Calu3 (cell line): ENCODE measurements at regions not wholly inside any gene's neighbourhood (a gene's known extent, or its start where the extent isn't known, plus 50 kb on each side); places are given as distances from the start of the nearest gene placed in this dataset.

Experiments
- BruUV-seq: library from RNA; stranded (reverse); fragments of 400-500 nt; replicated peaks from 2 replicates; lab custom pipeline; 2021; lab: Mats Ljungman, UMichigan
- CTCF ChIA-PET: fragments of 300-600 bp; sonication (Branson Sonifier 250); formaldehyde crosslinking; loops from one replicate; lab custom pipeline; 2022; ENCODE audit warnings: antibody characterized with exemption; lab: Charles Lee
- DNase-seq: peaks from one replicate; pipeline ENCODE4 v3.0.0; 2022
- H3K27ac Mint-ChIP-seq: one replicate; pipeline ENCODE4 v1.8.0; 2022; ENCODE audit warnings: mixed read lengths; ENCODE audit not compliant: unreplicated experiment
- H3K27me3 Mint-ChIP-seq: one replicate; pipeline ENCODE4 v1.8.0; 2022; ENCODE audit warnings: mixed read lengths; ENCODE audit not compliant: unreplicated experiment
- H3K36me3 Mint-ChIP-seq: one replicate; pipeline ENCODE4 v1.8.0; 2022; ENCODE audit warnings: mild to moderate bottlenecking, moderate library complexity, mixed read lengths; ENCODE audit not compliant: insufficient read depth, unreplicated experiment
- H3K4me1 Mint-ChIP-seq: one replicate; pipeline ENCODE4 v1.8.0; 2022; ENCODE audit warnings: mild to moderate bottlenecking, low read depth, mixed read lengths; ENCODE audit not compliant: unreplicated experiment
- H3K4me3 Mint-ChIP-seq: one replicate; pipeline ENCODE4 v1.8.0; 2022; ENCODE audit warnings: mild to moderate bottlenecking, low read depth, moderate library complexity, mixed read lengths; ENCODE audit not compliant: unreplicated experiment
- H3K9me3 Mint-ChIP-seq: one replicate; pipeline ENCODE4 v1.8.0; 2022; ENCODE audit warnings: low read depth, mixed read lengths; ENCODE audit not compliant: unreplicated experiment
- intact Hi-C: fragments of 100-400 bp; cut with micrococcal nuclease; formaldehyde crosslinking; loops from one replicate; pipeline ENCODE4 v1.10.0; 2022; ENCODE audit not compliant: unreplicated experiment
- TF ChIP-seq, protein P1 (sequence below): fragments of 200-600 bp; IDR thresholded peaks from one replicate; pipeline ENCODE4 v1.8.0; 2022; ENCODE audit warnings: antibody characterized with exemption; ENCODE audit not compliant: unreplicated experiment

DNA sequence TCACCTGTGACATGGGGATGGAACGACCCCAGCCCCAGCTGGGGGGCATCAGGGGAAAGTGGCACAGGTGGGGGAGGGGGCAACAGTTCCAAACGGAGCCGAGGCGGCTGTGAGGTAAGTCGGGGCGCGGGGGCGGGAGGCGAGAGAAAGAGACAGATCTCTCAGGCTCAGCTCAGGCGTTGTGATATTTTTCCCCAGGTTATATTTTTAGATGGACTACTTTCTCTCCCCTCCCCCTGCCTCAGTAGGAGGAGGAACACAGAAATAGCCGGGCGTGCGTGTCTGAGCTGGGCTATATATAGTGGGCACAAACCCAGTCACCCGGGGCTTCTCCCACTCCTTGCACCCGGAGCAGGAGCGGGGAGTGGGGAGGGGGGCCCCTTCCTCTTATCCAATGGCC lies 91.0 kb upstream of the LINGO1 start:
- CTCF ChIA-PET: no interaction called here
- H3K36me3 Mint-ChIP-seq: no peaks in the 10 kb centered on the region
- intact Hi-C loops: no loop called here
- H3K27ac Mint-ChIP-seq: no peak overlapping the region
- DNase-seq: no peak
- TF ChIP-seq, protein P1, sequence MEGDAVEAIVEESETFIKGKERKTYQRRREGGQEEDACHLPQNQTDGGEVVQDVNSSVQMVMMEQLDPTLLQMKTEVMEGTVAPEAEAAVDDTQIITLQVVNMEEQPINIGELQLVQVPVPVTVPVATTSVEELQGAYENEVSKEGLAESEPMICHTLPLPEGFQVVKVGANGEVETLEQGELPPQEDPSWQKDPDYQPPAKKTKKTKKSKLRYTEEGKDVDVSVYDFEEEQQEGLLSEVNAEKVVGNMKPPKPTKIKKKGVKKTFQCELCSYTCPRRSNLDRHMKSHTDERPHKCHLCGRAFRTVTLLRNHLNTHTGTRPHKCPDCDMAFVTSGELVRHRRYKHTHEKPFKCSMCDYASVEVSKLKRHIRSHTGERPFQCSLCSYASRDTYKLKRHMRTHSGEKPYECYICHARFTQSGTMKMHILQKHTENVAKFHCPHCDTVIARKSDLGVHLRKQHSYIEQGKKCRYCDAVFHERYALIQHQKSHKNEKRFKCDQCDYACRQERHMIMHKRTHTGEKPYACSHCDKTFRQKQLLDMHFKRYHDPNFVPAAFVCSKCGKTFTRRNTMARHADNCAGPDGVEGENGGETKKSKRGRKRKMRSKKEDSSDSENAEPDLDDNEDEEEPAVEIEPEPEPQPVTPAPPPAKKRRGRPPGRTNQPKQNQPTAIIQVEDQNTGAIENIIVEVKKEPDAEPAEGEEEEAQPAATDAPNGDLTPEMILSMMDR: no peak
- H3K27me3 Mint-ChIP-seq: peaks cover 92% of the 10 kb centered on the region
- H3K4me1 Mint-ChIP-seq: no peaks in the 10 kb centered on the region
- no peak overlapping the region for H3K4me3 Mint-ChIP-seq
- no peaks in the 10 kb centered on the region for H3K9me3 Mint-ChIP-seq
- no TSS peak for BruUV-seq

DNA sequence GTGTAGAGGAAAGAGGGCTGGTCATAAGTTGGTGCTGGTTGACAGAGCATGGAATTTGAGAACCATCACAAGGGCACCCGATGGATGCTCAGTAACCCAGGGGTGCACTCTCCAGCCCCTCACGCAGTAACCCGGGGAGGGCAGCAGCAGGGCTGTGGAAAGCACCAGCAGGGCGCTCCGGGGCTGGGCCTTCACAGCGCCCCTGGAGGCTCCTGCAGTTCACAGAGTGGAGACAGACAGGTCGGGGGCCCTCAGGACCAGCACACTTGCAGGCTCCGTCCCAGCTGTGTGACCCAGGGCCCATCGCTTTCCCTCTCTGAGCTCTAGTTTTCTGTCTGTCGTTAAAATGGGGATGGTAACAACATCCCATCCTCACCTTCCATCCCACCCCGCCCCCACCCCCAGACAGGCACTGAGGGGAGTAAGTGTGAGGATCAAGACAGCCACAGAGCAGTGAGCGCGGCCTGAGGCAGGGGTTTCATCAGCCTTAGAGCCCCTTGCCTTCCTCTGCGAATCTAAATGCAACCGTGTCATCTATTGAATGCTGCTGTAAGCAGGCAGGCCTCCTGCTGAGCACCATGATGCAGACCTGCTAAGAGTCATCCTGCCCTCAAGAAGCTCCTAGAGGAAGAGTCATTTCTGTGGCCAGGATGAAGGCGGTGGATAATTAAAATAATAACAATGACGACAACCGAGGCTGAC lies 90.2 kb upstream of the LINGO1 start:
- intact Hi-C loops: no loop called here
- no peaks in the 10 kb centered on the region for H3K9me3 Mint-ChIP-seq
- TF ChIP-seq, protein P1: no peak
- DNase-seq: no peak
- no peaks in the 10 kb centered on the region for H3K36me3 Mint-ChIP-seq
- CTCF ChIA-PET: interaction anchor here (0.6 kb wide), 1 partner anchor 121 kb away, joined by 7 read pairs; no protein-coding TSS in a partner anchor
- H3K27me3 Mint-ChIP-seq: peaks cover 92% of the 10 kb centered on the region
- no TSS peak for BruUV-seq
- H3K27ac Mint-ChIP-seq: no peak overlapping the region
- no peak overlapping the region for H3K4me3 Mint-ChIP-seq
- no peaks in the 10 kb centered on the region for H3K4me1 Mint-ChIP-seq

DNA sequence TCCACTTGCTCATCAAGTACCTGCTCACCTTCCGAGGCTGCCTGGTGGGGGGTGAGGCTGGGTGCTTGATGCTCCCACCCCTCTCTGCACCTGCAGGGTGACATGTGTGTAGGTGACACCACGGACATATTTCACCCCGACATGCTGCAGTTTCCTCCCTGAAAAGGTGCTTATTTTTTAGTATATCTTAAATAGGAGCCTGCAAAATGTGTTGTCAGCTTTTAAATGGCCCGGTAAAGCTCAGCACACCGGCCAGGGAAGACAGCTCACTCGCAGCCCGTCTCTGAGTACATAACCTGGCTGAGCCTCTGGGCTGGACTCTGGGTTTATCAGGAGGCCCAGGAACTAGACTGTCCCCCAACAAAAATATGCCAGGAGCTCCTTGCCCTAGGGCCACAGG lies 89.3 kb upstream of the LINGO1 start:
- CTCF ChIA-PET: interaction anchor here (0.6 kb wide), 1 partner anchor 121 kb away, joined by 7 read pairs; no protein-coding TSS in a partner anchor
- H3K27ac Mint-ChIP-seq: no peak overlapping the region
- BruUV-seq: no TSS peak

DNA sequence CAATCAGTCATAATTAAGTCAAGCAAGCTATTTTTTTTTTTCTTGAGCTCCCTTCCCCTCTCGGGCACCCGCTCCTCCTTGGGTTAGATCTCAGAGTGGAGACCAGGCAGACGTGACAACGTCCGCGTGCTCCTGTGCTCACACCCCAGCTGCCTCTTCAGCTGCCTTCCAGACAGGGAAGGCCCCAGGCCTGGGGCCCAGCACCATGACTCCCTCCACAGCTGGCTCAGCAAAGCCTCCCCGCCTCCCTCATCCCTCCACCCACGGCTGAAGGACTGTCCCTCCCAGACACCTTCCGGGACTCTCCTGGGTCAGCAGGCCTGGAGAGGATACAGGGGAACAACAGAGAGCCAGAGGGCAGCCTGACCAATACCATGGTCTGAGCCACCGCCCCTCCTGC lies 87.9 kb upstream of the LINGO1 start:
- TF ChIP-seq, protein P1: no peak
- H3K36me3 Mint-ChIP-seq: no peaks in the 10 kb centered on the region
- H3K27me3 Mint-ChIP-seq: peaks cover 92% of the 10 kb centered on the region
- H3K9me3 Mint-ChIP-seq: no peaks in the 10 kb centered on the region
- no peaks in the 10 kb centered on the region for H3K4me1 Mint-ChIP-seq
- BruUV-seq: no TSS peak
- intact Hi-C loops: no loop called here
- H3K27ac Mint-ChIP-seq: no peak overlapping the region
- H3K4me3 Mint-ChIP-seq: no peak overlapping the region
- CTCF ChIA-PET: interaction anchor here (0.6 to 0.8 kb wide), 2 partner anchors 10 to 12 kb away, joined by 3 to 4 read pairs; no protein-coding TSS in a partner anchor
- DNase-seq: no peak

More for the DNA sequence above, 89.3 kb upstream of the LINGO1 start:
- TF ChIP-seq, protein P1: no peak
- intact Hi-C loops: no loop called here
- no peaks in the 10 kb centered on the region for H3K36me3 Mint-ChIP-seq
- H3K4me3 Mint-ChIP-seq: no peak overlapping the region
- no peaks in the 10 kb centered on the region for H3K4me1 Mint-ChIP-seq
- DNase-seq: no peak
- no peaks in the 10 kb centered on the region for H3K9me3 Mint-ChIP-seq
- H3K27me3 Mint-ChIP-seq: peaks cover 92% of the 10 kb centered on the region
